GM10266 (cell line): ENCODE measurements at regions not wholly inside any gene's neighbourhood (a gene's known extent, or its start where the extent isn't known, plus 50 kb on each side); places are given as distances from the start of the nearest gene placed in this dataset.

ENCODE experiments used
- DNase-seq: peaks from one replicate; pipeline ENCODE4 v3.0.0; 2012; ENCODE audit errors: extremely low spot score
- CTCF ChIP-seq: IDR thresholded peaks from 2 replicates; pipeline ENCODE4 v1.5.1; 2012; ENCODE audit warnings: mild to moderate bottlenecking, low read depth; ENCODE audit not compliant: control insufficient read depth, insufficient read depth; ENCODE audit errors: missing control alignments

GRCh38 chr3:72544239-72544638 is 304.0 kb downstream of the SHQ1 start:
- no peak for TF ChIP-seq CTCF
- DNase-seq, result no peak

- no peak for TF ChIP-seq CTCF
- DNase-seq, result no peak
Observed at GRCh38 chr3:72543246-72543645, 305.0 kb downstream of the SHQ1 start.

GRCh38 chr3:72542781-72543180 is 305.5 kb downstream of the SHQ1 start:
- no peak for DNase-seq
- no peak for TF ChIP-seq CTCF

GRCh38 chr3:72539856-72540255 is 308.4 kb downstream of the SHQ1 start:
- TF ChIP-seq CTCF, result no peak
- no peak for DNase-seq

GRCh38 chr3:72538070-72538745 is 310.0 kb downstream of the SHQ1 start:
- no peak for DNase-seq
- TF ChIP-seq CTCF, result no peak

GRCh38 chr3:72537448-72537847 is 310.8 kb downstream of the SHQ1 start:
- TF ChIP-seq CTCF, result no peak
- DNase-seq, result no peak

GRCh38 chr3:72536878-72537267 is 311.4 kb downstream of the SHQ1 start:
- no peak for DNase-seq
- TF ChIP-seq CTCF, result no peak
